ENCODE measurements at regions not wholly inside any gene's neighbourhood (a gene's known extent, or its start where the extent isn't known, plus 50 kb on each side); places are given as distances from the start of the nearest gene placed in this dataset.

- intact Hi-C loops (cut with DNase I; ENCODE audit: low total_unique reads) = no loop called here
- no peak for ATAC-seq
- in situ Hi-C loops (cut with MboI; ENCODE audit: low sequenced_read_pairs in 4 of 4) = loop anchor here in 1 of 4 donors (25.0 kb wide), 1 partner anchor 112 kb away; no protein-coding TSS in a partner anchor
- Histone ChIP-seq H3K36me3 (no peaks in the 10 kb centered on the region), H3K4me1 (no peaks in the 10 kb centered on the region), H3K27ac (no peak overlapping the region), H3K9me3 (no peaks in the 10 kb centered on the region), H3K27me3 (no peaks in the 10 kb centered on the region), H3K4me3 (no peak overlapping the region)
- no peak for DNase-seq
- no peak for TF ChIP-seq CTCF (IDR thresholded peaks at IDR 0.05 in 4 of 5, conservative IDR thresholded peaks at IDR 0.05 in 1 of 5)
- TF ChIP-seq POLR2A (IDR thresholded peaks at IDR 0.05) = no peak
Measured at GRCh38 chr12:15050659-15051058, 77.8 kb downstream of the PDE6H start.

- TF ChIP-seq POLR2A (IDR thresholded peaks at IDR 0.05) = no peak
- TF ChIP-seq CTCF (IDR thresholded peaks at IDR 0.05 in 4 of 5, conservative IDR thresholded peaks at IDR 0.05 in 1 of 5) = no peak
- H3K4me1 ChIP-seq = no peaks in the 10 kb centered on the region
- H3K9me3 ChIP-seq = no peaks in the 10 kb centered on the region
- intact Hi-C loops (cut with DNase I; ENCODE audit: low total_unique reads) (no loop called here), in situ Hi-C loops (cut with MboI; ENCODE audit: low sequenced_read_pairs in 4 of 4) (loop anchor here in 1 of 4 donors (25.0 kb wide), 1 partner anchor 110 kb away; no protein-coding TSS in a partner anchor)
- no peak overlapping the region for H3K27ac ChIP-seq
- ATAC-seq = no peak
- H3K4me3 ChIP-seq = no peak overlapping the region
- no peaks in the 10 kb centered on the region for H3K36me3 ChIP-seq
- H3K27me3 ChIP-seq = no peaks in the 10 kb centered on the region
- no peak for DNase-seq
Measured at GRCh38 chr12:15052691-15053090, 79.8 kb downstream of the PDE6H start.

GRCh38 chr12:15056218-15056617 is 83.4 kb downstream of the PDE6H start:
- ATAC-seq (no peak), DNase-seq (no peak)
- intact Hi-C loops (cut with DNase I; ENCODE audit: low total_unique reads) (no loop called here), in situ Hi-C loops (cut with MboI; ENCODE audit: low sequenced_read_pairs in 4 of 4) (loop anchor here in 1 of 4 donors (25.0 kb wide), 1 partner anchor 106 kb away; no protein-coding TSS in a partner anchor)
- H3K4me3 ChIP-seq = no peak overlapping the region
- H3K27ac ChIP-seq = no peak overlapping the region
- peaks cover 2 to 3% of the 10 kb centered on the region in 2 donors for H3K4me1 ChIP-seq
- H3K36me3 ChIP-seq = no peaks in the 10 kb centered on the region
- TF ChIP-seq POLR2A (IDR thresholded peaks at IDR 0.05) (no peak), CTCF (IDR thresholded peaks at IDR 0.05 in 4 of 5, conservative IDR thresholded peaks at IDR 0.05 in 1 of 5) (no peak)
- H3K27me3 ChIP-seq = no peaks in the 10 kb centered on the region
- H3K9me3 ChIP-seq = no peaks in the 10 kb centered on the region
